ENCODE measurements at regions not wholly inside any gene's neighbourhood (a gene's known extent, or its start where the extent isn't known, plus 50 kb on each side); places are given as distances from the start of the nearest gene placed in this dataset.

DNA sequence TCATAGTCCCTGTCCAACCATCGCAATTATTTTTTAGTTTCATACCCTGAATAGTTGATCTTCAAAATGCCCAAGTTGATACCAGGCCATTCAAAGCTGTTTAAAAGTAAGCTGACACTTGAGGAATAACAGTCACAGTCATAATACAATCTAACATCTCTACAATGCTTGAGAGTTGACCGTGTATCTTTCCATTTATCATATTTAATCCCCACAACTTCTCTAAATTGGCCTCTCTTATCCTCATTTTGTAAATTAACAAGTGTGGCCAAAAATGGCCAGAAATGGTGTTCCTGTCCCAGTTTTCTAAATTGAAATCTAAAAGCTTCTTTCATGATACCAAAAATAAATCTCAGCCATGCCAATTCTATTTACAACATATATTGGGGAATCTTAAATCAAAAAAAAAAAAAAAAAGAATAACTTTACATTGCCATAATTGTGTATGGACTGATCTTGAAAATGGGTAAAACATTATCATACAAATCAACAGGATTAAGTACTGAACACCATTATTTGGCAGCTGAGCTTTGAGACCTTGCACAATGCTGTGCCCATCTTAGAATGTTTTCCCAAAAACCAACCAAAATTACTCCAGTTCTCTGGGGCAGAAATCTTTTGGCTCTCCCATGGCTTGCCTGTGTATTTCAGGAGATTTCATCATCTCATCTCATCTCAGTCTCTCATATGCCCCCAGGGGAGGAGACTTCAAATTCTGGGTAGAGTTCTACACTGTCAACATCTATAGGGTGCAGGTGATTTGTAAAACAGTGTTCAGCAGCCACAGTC, 448.7 kb upstream of the JARID2 start (continued):
- TF ChIP-seq, protein P1, sequence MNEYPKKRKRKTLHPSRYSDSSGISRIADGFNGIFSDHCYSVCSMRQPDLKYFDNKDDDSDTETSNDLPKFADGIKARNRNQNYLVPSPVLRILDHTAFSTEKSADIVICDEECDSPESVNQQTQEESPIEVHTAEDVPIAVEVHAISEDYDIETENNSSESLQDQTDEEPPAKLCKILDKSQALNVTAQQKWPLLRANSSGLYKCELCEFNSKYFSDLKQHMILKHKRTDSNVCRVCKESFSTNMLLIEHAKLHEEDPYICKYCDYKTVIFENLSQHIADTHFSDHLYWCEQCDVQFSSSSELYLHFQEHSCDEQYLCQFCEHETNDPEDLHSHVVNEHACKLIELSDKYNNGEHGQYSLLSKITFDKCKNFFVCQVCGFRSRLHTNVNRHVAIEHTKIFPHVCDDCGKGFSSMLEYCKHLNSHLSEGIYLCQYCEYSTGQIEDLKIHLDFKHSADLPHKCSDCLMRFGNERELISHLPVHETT (CRISPR knock-in tag; conservative IDR thresholded peaks at IDR 0.05): no peak
- TF ChIP-seq, protein P2, sequence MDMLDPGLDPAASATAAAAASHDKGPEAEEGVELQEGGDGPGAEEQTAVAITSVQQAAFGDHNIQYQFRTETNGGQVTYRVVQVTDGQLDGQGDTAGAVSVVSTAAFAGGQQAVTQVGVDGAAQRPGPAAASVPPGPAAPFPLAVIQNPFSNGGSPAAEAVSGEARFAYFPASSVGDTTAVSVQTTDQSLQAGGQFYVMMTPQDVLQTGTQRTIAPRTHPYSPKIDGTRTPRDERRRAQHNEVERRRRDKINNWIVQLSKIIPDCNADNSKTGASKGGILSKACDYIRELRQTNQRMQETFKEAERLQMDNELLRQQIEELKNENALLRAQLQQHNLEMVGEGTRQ (IDR thresholded peaks at IDR 0.05; ENCODE audit: low read depth, low read length): no peak
- TF ChIP-seq, protein P2 (CRISPR knock-in tag; IDR thresholded peaks at IDR 0.05; ENCODE audit: borderline replicate concordance): no peak
- TF ChIP-seq NFATC3 (CRISPR knock-in tag; IDR thresholded peaks at IDR 0.05) (no peak), SP4 (CRISPR knock-in tag; IDR thresholded peaks at IDR 0.05) (no peak), POLR2AphosphoS2 (IDR thresholded peaks at IDR 0.05; ENCODE audit: low read depth, low read length) (no peak), ZNF33B (CRISPR knock-in tag; IDR thresholded peaks at IDR 0.05) (no peak)

DNA sequence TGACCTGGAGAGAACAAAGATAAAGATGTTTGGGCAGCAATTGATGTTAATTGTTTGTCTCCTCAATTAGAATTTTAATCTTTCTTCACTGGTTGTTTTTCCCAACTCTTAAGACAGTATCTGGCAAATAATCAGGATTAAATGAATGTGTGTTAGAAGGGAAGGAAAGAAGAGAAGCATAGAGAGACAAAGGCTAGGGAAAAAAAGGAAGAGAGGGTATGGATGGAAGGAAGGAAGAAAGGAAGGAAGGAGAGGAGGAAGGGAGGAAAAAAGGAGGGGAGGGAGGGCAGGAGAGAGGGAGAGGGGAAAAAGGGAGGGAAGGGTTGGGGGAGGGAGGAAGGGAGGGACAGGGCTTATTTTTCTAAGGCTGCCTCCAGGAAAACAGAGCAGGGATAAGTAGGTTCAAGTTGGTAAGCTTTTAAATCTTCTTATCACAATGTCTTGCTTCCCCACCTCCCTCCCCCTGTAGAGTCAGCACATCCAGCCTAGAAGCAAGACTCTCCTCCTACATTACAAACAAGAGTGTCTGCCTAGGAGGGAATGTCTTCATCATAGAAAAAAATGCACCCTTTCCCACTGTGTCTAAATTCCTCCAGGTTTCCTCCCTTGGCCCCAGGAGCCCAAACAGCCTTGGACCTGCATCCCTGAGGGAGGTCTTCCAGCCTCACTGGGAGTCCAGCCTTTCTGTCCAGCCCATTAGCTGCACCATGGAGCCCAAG, 447.8 kb upstream of the JARID2 start:
- BruUV-seq (replicated peaks): no TSS peak
- POLR2A ChIA-PET: no interaction called here
- no peak overlapping the region for H3K4me3 ChIP-seq (replicated peaks in 1 of 3; ENCODE audit: insufficient read depth in 1 of 3, low read depth in 2 of 3, low read length in 3 of 3)
- H3K36me3 ChIP-seq (replicated peaks in 1 of 2; ENCODE audit: control insufficient read depth in 1 of 2, insufficient read depth in 2 of 2, low read length in 2 of 2): no peaks in the 10 kb centered on the region
- no peak overlapping the region for H3K4me2 ChIP-seq (ENCODE audit: low read depth, low read length)
- no peaks in the 10 kb centered on the region for H4K20me1 ChIP-seq (ENCODE audit: insufficient read depth, low read length)
- TF ChIP-seq HNRNPK (IDR thresholded peaks at IDR 0.05; ENCODE audit: low read depth, low read length, poor library complexity, severe bottlenecking) (peak; percentile 82), ZNF121 (CRISPR knock-in tag; IDR thresholded peaks at IDR 0.05) (no peak)
- intact Hi-C loops (cut with micrococcal nuclease; ENCODE audit: unreplicated experiment) (no loop called here), in situ Hi-C loops (cut with HindIII; ENCODE audit: extremely low pct_ligation_motif_present, low pct_unique_long_range_greater_than_20kb) (no loop called here)
- no peaks in the 10 kb centered on the region for H3K79me2 ChIP-seq (ENCODE audit: insufficient read depth, low read length)
- no peak overlapping the region for H3K27ac ChIP-seq (ENCODE audit: extremely low read length, insufficient read depth, low read length)
- H3K9ac ChIP-seq (ENCODE audit: insufficient read depth, low read depth, low read length): no peak overlapping the region
- ATAC-seq: no peak
- no peak overlapping the region for H2AFZ ChIP-seq (ENCODE audit: low read length)
- H3K4me1 ChIP-seq (ENCODE audit: insufficient read depth, low read length): no peaks in the 10 kb centered on the region
- CTCF ChIA-PET (ENCODE audit: low intra/inter-chr PET ratio, low total read pairs): no interaction called here
- no peak for DNase-seq (ENCODE audit: low spot score)
- peaks cover 0 to 4% of the 10 kb centered on the region in 2 experiments; a peak in 1 of 5 replicates for H3K27me3 ChIP-seq (ENCODE audit: control insufficient read depth in 1 of 2, insufficient read depth in 2 of 2, low read length in 2 of 2)
- H3K9me3 ChIP-seq (ENCODE audit: low read length): no peaks in the 10 kb centered on the region
- FAIRE-seq: no peak

All from HepG2 (cell line).